HG02759 (cell line): ENCODE measurements at regions not wholly inside any gene's neighbourhood (a gene's known extent, or its start where the extent isn't known, plus 50 kb on each side); places are given as distances from the start of the nearest gene placed in this dataset.
"Not testable (repeated sequence)": the region's sequence is repeated elsewhere in the genome, so short reads cannot be mapped to it uniquely, and the experiment has no call there.

ENCODE experiments used
- ATAC-seq: cut with Tn5 transposase; IDR thresholded peaks from one replicate; pipeline ENCODE4 v1.9.1; 2021; ENCODE audit warnings: mild to moderate bottlenecking, moderate library complexity; ENCODE audit not compliant: unreplicated experiment

DNA sequence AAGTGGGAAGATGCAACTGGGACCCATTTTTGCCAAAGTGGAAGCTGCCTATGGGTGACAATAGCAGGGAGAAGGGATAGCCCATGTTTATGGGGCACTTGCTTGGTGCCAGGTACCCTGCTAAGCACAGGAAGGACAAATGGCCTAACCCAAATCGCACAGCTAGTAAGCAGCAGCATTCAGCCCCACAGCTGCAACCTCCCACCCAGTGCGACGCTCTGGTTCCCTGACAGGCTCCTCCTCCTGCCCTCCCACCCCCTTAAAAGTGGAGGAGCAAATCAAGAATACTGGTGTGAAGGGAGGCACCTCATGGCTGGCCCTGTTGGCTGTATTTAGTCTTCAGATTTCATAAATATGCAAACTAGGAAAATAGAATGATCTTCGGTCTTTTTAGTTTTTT lies 76.2 kb downstream of the RIN2 start:
- no peak for ATAC-seq

DNA sequence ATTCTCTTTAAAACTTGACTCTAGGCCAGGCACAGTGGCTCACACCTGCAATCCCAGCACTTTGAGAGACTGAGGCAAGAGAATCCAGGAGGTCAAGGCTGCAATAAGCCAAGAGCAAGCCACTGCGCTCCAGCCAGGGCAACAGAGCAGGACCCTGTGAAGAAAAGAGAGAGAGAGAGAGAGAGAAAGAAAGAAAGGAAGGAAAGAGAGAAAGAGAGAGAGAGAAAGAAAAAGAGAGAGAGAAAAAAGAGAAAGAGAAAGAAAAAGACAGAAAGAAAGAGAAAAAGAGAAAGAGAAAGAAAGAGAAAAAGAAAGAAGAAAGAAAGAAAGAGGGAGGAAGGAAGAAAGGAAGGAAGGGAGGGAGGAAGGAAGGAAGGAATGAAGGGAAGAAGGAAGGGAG lies 76.7 kb downstream of the RIN2 start:
- ATAC-seq: no peak

DNA sequence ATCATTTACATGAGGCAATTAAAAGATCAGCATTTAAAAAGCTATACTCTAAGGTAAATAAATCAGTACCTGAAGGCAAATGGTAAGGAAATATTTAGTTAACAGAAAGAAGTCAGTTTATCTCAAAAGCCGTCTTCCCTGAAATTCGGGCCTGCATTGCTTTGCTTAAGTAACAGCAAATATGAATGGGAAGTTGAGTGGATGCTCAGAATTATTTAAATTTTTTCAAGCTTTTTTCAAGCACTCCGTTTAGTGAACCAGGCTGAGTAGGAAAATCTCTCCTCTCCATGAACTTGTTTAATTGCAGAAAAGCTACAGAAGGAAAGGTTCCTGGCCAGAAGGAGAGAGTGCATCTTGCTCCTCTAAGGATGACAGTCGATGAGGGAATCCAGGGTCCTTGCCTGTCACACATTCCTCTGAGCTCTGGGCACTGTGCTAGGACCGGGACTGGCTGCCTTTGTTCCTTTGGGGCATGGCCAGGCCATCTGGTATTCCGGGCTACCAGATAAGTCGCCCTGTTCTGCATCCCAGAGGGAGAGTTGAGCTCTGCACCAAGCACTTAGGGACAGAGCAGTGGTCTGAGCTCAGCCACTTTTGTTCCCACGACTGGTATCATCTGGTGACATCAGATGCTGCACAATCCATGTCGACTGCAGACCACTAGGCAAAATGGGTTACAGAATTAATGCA lies 77.6 kb downstream of the RIN2 start:
- ATAC-seq: no peak

DNA sequence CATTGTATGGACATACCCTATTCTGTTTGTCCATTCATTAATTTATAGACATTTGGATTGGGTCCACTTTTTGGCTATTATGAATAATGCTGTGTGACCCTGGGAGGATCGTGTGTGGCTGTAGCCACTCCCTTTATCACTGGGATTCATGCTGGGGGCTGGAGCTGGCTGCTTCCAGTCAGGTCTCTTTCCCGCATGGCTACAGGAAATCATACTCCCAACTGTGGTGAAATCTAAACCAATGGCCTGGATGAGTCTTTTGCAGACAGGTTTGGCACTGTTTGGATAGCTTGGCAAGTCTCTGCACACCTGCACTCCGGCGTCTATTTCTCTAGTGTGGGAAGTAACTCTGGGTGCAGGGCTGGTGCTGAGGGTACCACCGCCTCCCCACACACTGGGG lies 80.4 kb downstream of the RIN2 start:
- ATAC-seq: no peak

DNA sequence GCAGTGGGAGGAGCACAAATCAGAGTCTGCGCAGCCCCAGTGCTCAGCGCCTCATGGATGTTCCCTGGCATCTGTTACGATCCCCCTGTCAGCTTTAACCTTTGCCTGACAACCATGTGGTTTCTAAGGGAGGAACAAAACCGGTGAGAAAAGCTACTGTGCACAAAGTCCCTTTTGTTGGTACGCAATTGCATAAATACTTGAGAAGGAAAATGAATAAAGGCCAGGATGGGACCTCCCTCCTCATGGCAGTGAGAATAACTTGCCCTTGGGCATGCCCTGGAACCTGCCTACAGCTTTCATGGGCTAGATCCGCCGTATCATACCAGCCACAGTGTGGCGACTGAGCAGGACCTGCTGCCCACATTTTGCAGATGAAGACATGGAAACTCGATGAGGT lies 81.0 kb downstream of the RIN2 start:
- ATAC-seq: no peak

DNA sequence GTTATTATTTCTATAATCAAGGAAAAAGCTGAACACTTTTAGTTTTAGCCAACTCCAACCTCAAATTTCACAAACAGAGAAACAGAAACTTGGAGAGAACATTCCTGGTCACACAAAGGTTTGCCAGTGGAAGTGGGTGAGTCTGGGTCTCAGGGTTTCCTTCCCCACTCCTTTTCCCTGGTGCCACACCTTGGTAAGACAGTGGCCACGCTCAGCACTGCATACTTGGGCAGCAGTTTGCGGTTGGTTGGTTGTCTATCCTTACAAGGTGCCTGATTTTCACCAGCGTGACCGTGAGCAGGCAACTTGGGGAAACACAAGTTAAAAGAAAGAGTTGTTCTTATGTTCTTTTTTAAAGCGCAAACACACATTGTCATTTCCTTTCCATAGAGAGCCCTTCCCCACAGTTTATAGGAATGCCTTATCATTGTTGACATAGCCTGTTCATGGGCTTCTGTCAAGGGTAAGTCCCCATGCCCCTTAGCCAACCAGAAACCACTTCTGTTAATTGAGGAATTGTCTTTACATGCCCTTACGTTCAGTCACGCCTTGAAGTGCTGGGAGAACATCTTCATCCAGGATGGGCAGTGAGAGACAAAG lies 82.2 kb downstream of the RIN2 start:
- ATAC-seq: no peak

DNA sequence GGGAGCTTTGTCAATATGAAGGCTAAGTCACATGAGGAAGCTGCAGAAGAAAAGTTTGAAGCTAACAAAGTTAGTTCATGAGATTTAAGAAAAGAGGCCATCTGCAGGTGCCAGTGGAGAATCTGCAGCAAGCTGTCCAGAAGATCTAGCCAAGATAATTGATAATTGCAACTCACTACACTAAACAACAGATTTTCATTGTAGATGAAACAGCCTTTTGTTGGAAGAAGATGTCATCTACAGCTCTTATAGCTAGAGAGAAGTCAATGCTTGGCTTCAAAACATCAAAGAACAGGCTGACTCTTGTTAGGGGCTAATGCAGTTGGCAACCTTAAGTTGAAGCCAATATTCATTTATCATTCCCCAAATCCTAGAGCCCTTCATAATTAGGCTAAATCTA lies 83.7 kb downstream of the RIN2 start:
- no peak for ATAC-seq

DNA sequence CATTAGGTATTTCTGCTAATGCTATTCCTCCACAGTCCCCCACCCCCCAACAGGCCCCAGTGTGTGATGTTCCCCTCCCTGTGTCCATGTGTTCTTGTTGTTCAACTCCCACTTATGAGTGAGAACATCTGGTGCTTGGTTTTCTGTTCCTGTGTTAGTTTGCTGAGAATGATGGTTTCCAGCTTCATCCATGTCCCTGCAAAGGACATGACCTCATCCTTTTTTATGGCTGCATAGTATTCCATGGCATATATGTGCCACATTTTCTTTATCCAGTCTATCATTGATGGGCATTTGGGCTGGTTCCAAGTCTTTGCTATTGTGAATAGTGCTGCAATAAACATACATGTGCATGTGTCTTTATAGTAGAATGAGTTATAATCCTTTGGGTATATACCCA lies 86.8 kb downstream of the RIN2 start:
- ATAC-seq: not testable (repeated sequence)

DNA sequence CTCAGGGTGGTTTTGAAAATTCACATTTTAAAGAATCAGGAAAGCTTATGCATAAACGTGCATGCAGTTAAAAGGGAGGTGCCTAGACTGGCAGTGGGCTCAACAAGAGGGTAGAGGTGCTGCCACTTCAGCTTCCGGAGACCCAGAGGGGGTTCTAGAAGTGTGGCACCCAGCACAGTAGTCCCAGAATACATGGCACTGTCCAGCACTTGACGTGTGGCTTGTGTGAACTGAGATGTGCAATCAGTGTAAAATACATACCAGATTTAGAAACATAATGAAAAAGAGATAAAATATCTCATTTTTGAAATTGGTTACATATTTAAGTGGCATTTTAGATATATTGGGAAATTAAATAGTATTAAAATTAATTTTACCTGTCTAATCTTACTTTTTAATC lies 89.3 kb downstream of the RIN2 start:
- no peak for ATAC-seq

DNA sequence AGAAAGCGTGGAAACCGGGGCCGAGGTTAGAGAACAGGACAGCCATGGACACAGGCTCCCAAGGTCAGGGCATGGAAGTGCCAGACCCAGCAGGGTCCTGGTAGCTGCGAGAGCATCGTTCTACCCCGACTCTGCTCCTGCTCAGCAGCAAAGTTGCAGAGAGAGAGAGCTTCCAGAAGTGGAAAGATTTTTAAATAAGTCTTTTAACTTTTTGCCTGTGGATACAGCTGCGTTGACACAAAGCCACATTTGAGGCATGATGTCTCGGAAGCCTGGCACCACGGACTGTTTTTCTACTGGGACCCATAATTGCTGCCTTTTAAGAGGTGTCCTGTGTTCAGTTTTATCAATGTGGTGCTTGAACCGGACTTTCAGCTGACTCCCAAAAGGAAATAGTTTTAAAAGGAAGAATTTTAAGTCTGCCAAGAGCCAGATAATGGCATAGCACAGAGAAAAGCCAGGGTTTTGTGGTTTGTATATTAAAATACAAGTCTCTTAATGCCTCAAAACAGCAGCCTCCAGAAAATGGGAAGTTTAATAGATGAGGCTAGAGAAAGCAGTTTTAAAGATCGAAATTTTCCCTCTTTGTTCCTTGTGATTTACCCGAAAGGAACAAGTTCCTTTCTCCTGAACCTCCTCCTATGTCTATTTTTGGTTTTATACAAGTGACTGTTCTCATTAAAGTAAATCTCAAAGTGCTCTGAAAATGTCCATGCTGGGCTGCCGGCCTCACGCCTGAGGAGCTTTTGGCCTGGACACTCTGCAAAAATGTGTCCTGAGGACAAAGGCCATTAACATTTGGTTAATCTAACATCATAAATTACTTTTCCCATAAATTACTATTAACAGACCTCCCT lies 91.5 kb downstream of the RIN2 start:
- ATAC-seq: no peak

DNA sequence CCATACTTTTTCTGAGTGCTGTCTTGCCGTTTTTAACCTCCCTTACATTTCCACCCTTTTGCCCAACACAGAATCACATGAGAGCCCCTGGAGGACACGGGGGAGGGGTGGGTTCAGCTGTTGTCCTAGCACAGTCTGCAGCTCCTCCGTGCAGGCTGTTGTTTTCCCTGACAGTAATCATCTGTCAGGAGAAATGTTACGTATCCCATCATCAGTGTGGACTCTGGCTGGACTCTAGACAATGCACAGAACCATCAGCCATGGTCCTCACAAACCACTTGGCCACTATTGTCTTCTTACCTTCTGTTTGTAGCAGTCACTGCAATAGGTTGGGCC lies 92.1 kb downstream of the RIN2 start:
- no peak for ATAC-seq

DNA sequence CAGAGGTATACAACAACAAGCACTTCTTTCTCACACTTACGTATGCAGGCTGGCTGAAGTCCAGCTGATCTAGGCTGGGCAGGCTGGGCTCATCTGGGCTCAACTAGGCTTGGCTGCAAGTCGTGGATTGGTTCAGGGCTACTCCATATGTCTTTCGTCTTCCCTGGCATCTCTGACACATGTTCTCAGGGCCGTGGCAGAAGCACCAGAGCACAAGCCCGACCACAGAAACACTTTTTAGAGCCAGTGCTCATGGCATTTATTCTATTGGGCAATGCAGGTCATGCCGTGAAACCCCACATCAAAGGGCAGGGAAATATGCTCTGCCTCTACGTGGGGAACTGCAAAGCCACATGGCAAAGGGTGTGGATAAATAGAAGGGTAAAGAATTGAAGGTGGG lies 93.8 kb downstream of the RIN2 start:
- no peak for ATAC-seq

DNA sequence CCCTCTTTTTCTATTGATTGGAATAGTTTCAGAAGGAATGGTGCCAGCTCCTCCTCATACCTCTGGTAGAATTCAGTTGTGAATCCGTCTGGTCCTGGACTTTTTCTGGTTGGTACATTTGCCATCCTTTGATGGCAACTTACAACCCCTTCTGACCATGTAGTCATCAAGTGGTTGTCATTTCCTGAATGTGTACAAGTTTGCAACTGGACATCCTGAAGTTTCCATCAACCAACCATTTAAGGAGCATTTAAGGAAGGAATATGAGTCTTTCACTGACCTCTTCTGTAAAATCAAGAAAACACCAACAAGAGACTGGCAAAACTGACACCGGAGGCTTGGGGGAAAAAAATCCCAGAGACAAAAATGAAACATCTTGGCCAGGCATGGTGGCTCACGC lies 97.4 kb downstream of the RIN2 start:
- no peak for ATAC-seq

DNA sequence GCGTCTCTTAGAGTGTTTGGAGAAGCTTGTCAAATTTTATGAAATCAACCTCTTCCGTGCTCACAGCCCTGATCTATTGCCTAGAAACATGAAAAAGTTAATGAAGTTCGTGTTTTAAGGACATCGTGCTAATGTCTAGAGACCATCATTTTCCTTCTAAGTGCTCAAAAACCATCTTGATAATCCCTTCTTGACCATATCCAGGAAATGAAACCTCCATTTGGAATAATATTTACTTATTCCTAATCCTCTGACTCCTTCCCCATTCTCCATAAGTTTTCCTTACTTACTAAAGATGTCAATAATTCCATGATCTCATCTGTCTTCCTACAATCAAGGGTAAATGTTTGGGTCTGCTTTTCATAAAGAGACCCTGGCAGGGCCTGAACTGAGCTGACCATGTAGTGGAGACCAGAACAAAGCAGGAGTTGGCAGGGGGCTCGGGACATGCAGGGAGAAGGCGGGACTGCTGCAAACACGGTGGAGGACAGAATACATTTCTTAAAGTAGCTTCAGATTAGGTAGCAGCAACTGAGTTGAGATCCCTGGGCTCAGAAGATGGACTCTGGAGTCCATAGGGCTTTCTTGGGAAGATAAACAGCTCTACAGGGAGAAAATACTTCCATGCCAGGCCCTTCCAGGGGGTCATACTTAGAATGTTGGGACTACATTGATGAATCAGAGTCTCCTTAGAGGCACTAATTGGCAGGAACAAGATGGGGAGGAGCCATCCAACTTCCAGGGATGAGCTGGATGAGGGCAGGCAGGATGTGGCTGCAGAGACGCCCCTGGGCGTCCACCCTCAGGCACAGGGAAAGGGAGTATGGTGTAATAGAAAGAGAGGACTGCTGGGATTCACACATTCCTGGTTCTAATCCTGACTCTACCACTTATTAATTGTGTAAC lies 100.7 kb downstream of the RIN2 start:
- no peak for ATAC-seq

DNA sequence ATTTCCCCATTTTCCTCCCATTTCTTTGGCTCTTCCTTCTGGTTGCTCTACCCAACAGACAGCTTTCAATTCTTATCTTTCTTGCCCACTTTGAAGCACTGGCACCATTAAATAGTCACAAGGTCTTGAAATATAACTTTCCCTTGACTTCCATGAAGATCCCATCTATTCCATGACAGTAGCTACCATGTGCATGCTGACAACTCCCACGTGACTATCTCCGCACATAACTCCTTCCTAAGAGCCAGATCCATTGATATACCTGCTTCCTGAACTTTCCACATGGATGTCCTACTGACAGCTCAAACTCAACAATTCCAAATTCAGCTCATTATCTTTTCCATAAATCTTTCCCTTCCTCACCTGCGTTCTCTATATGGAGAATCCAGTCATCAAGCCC lies 101.4 kb downstream of the RIN2 start:
- no peak for ATAC-seq

DNA sequence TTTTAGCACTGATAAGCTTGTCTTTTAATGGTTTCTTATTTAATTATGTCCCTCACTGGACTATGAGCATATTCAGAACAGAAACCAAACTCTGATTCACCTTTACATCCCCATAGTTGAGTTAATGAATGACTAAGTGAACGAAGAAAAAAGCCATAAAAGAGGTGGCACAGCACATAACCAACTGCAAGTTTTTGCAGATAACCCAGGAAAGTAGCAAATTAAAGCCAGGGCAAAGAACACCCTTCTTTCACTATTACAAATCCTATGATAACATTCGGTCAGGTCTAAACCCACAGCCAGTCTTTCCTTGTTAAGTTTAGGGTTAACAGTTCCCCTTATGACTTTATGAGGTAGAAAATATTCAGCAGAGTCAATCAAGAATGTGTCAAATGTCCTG lies 102.7 kb downstream of the RIN2 start:
- ATAC-seq: peak; percentile 42

DNA sequence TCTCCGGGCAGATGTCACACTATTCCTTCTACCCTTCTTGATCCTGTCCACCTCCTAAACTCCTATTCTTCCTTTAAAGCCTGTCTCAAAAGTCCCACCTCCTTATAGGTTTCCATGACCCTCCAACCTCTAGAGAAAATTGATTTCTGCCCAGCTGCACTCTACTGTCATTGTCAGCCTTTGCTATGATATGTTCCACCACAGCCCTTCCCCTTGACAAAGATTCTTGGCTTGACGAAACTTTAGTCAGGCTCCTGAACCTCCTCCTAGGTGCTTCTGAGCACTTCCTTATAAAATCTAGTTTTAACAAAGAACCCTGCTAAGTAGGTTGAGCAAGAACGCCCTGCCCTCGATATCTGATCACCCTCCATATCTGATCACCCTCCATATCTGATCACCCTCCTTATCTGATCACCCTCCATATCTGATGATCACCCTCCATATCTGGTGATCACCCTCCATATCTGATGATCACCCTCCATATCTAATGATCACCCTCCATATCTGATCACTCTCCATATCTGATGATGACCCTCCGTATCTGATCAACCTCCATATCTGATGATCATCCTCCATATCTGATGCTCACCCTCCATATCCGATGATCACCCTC lies 103.2 kb downstream of the RIN2 start:
- ATAC-seq: no peak

DNA sequence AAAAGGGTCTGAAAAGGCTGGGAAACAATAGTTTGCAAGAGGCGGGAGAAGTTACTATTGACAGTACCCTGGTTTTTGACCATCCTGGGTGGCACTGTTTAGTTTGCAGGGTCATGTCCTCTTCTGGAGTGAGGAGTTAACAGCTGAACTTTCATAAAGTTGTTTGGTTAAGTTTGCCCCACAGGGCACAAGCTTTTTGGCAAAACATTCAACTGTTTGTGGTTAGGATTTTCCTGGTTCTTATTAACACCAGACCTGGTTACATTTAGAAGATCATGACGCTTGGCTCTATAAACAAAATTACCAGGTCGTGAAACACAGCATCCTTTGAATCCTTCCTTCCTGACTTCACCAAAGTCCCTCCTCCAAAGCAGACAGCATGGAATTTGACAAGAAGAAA lies 106.1 kb downstream of the RIN2 start:
- ATAC-seq: no peak

DNA sequence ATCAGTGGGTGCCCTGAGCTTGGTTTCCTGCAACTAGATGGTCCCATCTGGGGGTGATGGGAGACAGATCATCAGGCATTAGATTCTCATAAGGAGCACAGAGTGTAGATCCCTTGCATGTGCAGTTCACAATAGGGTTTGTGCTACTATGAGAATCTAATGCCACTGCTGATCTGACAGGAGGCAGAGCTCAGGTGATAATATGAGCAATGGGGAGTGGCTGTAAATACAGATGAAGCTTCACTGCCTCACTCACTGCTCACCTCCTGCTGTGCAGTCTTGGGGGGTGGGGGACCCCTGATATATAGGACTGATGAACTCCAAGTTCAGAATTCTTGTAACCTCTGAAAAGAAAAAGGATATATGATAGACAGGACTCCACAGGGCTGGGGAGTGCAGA lies 108.0 kb downstream of the RIN2 start:
- no peak for ATAC-seq

DNA sequence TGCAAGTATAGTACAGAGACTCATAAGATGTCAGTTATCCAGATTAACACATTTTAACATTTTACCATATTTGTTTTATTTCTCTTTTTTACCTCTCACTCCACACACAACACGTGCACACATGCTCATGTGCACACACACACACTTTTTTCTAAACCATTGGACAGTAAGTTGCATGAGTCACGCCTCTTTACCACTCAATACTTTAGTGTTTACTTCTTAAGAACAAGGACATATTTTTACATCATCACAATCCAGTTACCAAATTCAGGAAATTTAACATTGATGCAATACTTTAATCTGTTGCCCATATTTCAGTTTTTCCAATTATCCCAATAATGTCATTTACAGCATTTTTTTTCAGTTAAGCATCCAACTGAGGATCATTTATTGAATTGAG lies 109.0 kb downstream of the RIN2 start:
- no peak for ATAC-seq

DNA sequence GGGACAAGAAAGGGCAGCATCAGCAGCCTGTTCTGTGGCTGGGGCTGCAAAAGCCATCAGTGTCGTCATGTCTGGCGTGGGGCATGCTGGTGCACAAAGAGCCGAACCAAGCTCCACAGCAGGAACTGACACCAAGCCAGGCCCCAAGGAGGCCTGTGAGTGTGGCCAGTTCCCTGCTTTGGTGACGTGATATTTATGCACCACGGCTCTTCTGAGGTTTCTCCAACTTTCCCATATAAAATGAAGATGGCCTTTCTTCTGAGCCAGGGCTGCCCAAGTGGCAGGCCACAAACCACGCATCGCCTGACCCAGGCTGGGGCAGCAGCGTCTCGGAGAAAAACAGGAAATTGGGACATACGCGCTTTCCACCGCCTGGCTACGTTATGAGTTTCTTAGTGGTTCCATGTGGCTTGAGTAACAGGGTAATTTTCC lies 109.9 kb downstream of the RIN2 start:
- no peak for ATAC-seq
